Coronary artery (tissue), 2 donors: ENCODE measurements at regions not wholly inside any gene's neighbourhood (a gene's known extent, or its start where the extent isn't known, plus 50 kb on each side); places are given as distances from the start of the nearest gene placed in this dataset.

Source experiments
- DNase-seq: peaks from one replicate; pipeline ENCODE4 v3.0.0-alpha.2; 2017; ENCODE audit warnings: low spot score
- H3K27ac ChIP-seq, 2 donors: fragments of 200-600 bp; sonication (generic); one replicate each; pipeline ENCODE4 v1.5.1; 2016 to 2019
- H3K4me3 ChIP-seq: fragments of 200-600 bp; sonication (generic); 2 replicates; pipeline ENCODE4 v1.5.1; 2016; ENCODE audit warnings: mild to moderate bottlenecking, moderate library complexity
- TF ChIP-seq, protein P1 (sequence below): fragments of 200-600 bp; sonication (generic); IDR thresholded peaks from one replicate; pipeline ENCODE4 v1.5.1; 2019; ENCODE audit warnings: antibody characterized with exemption

DNA sequence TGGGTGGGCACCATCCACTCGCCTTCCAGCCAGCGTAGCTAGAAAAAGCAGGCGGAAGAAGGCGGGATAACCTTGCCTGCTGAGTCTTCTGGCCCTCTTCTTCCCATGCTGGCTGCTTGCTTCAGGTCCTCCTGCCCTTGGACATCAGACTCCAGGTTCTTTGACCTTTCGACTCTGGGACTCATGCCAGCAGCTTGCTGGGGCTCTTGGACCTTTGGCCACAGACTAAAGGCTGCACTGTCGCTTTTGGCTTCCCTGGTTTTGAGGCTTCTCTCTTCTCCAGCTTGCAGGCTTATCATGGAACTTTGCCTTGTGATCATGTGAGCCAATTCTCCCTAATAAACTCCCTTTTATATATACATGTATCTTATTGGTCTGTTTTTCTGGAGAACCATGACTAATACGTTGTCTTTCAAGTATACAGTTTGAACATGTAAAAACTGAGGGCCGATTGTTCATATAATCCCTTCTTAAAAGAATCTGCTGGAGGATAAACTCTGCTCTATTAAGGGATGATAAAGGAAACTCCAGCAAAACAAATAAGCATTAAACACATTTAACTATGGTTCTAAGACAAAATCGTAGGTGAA is 116.6 kb upstream of the LCORL start:
- DNase-seq, result no peak
- TF ChIP-seq, protein P1, sequence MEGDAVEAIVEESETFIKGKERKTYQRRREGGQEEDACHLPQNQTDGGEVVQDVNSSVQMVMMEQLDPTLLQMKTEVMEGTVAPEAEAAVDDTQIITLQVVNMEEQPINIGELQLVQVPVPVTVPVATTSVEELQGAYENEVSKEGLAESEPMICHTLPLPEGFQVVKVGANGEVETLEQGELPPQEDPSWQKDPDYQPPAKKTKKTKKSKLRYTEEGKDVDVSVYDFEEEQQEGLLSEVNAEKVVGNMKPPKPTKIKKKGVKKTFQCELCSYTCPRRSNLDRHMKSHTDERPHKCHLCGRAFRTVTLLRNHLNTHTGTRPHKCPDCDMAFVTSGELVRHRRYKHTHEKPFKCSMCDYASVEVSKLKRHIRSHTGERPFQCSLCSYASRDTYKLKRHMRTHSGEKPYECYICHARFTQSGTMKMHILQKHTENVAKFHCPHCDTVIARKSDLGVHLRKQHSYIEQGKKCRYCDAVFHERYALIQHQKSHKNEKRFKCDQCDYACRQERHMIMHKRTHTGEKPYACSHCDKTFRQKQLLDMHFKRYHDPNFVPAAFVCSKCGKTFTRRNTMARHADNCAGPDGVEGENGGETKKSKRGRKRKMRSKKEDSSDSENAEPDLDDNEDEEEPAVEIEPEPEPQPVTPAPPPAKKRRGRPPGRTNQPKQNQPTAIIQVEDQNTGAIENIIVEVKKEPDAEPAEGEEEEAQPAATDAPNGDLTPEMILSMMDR, result no peak
- Histone ChIP-seq H3K27ac (no peak overlapping the region), H3K4me3 (no peak overlapping the region)

- no peak for DNase-seq
- no peak overlapping the region for H3K27ac ChIP-seq
- TF ChIP-seq, protein P1, result no peak
- no peak overlapping the region for H3K4me3 ChIP-seq
These were observed 112.6 kb upstream of the LCORL start for GRCh38 chr4:18134111-18134510.

DNA sequence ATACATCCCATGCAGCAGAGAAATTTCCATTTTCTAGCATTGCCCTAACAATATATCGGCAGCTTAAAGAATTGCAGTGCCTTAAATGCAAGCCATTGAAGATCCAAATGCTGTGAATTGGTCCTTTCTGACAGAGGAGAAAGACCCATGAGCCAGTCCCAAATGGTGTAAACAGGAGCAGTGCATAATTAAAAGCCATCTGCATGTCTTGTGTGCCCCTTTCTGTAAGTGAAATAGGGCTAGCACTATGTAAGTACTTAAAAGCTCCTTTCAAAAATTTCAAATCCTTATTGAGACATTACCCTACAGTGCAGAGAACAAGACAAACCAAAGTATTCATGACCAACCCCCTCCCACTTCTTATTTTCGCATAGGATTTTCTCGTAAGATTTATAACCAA is 108.7 kb upstream of the LCORL start:
- no peak for DNase-seq
- TF ChIP-seq, protein P1, result no peak
- Histone ChIP-seq H3K4me3 (no peak overlapping the region), H3K27ac (no peak overlapping the region)

GRCh38 chr4:18128241-18128640 is 106.7 kb upstream of the LCORL start:
- Histone ChIP-seq H3K27ac (no peak overlapping the region), H3K4me3 (no peak overlapping the region)
- DNase-seq, result no peak
- TF ChIP-seq, protein P1, result no peak

DNA sequence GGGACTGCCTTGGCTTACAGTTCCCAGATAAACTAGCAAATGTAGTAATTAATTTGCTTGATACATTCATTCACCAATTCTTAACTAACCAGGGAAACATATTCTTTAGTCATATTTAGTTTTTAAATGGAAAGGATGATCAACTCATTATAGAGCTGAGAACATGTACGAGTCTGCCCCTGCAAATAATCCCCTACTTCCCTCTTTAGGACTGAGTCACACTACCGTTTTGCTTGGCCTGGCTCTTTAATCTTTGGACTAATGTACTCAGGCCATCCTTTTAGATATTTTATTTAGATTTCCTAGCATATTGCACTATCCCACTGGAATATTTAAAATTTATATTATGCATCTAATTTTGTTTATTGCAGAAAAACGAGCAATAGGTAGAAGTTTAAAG is 105.5 kb upstream of the LCORL start:
- TF ChIP-seq, protein P1, result no peak
- DNase-seq, result no peak
- no peak overlapping the region for H3K4me3 ChIP-seq
- no peak overlapping the region for H3K27ac ChIP-seq

DNA sequence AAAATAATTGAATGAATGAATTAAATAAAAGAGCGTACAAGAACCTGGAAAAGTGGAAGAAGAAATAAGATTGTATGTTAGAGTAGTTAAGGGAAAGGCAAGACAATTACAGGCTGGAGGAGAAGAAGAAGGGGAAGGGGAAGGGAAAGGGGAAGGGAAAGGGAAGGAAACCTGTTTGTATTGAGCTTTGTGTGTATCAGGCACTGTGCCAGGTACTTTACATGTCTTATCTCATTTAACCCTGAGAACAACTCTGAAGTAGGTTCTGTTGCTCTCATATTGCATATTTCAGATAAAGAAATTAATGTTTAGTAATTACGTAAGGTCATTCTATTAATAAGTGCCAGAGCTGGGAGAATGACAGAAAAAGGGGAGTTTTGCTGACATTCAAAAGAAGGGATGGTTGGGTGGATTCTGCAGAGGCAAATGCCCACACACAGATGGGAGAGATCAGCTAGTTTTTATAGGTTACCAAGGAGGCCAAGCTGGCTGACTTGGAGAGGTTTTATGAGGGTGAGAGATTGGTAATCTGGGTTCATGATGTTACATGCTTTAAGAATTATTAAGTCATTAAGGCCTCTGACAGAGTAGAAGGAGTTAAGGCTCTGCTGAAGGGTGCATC is 92.3 kb upstream of the LCORL start:
- Histone ChIP-seq H3K4me3 (no peak overlapping the region), H3K27ac (no peak overlapping the region)
- DNase-seq, result no peak
- TF ChIP-seq, protein P1, result no peak

DNA sequence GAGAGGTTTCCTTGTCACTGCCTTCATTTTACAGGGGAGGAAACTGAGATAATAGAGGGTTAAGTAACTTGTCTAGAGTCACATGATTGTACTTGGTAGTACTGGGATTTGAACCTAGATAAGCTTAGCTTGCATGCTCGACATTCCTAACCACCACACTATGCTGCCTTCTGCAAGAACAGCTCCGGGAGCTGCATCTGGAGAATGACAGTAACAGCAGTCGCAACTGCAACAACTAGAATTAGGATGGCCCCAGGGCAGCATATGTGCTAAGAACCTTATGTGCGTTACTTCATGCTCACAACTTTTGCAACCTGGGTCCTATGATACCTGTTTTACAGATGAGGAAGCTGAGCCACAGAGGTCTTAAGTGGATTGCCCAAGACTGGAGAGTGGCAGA is 89.5 kb upstream of the LCORL start:
- DNase-seq, result no peak
- TF ChIP-seq, protein P1, result no peak
- Histone ChIP-seq H3K4me3 (no peak overlapping the region), H3K27ac (no peak overlapping the region)
